NCI-H82 treated with DMSO at 0.1 percent for 48 hours (cell line): ENCODE measurements at regions not wholly inside any gene's neighbourhood (a gene's known extent, or its start where the extent isn't known, plus 50 kb on each side); places are given as distances from the start of the nearest gene placed in this dataset.

Experiments used
- DNase-seq: peaks from one replicate; lab custom pipeline; 2025; ENCODE audit not compliant: unreplicated experiment; lab: John Stamatoyannopoulos, UW

DNA sequence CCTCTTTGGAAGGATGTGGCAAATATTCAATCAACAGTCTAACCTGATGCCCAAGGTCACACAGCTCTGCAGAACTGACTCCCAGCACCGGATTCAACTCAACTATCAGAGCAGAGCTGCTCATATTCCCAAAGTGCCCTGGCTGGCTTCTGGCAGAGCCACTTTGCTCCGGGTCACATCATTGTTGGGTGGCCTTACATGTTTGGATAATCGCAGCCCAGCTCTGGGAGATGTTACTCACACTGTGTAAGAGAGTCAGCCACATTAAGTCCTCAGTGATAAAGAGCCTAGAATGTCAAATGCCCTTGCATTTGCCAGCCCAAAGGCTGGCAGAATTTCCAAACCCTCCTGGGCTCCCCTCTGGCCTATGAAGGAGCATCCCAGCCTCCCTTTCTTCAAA, 79.8 kb upstream of the PDE1C start:
- DNase-seq, result no peak

DNA sequence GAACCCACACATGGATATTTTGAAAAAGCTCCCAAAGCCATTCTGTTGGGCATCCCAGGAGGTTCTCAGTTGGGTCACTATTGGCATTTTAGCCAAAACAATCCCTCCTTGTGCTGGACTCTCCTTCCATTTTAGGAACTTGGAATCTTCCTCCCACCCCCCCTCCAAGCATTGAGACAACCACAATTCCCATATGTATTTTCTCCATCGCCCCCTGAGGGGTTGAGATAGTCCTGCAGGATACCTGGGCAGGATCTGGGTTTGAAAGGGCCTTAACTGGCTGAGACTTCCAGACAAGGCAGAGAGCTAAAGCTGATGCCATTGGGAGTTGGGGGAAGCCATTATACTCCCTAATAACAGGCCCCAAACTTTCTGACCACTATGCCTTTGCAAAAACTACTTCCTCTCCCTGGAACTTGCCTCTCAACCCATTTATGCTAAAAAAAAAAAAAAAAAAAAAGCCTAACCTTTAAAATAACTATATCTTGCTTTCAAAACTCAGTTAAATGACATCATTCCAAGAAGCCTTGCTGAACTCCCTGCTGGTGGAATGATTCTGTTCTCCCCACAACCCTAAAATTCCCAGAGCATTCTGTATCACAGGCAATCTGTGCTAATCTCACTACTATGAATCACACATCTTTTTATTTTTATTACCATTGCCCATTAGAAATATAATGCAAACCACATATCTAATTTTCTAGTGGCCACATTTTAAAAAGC, 77.5 kb upstream of the PDE1C start:
- DNase-seq, result no peak

DNA sequence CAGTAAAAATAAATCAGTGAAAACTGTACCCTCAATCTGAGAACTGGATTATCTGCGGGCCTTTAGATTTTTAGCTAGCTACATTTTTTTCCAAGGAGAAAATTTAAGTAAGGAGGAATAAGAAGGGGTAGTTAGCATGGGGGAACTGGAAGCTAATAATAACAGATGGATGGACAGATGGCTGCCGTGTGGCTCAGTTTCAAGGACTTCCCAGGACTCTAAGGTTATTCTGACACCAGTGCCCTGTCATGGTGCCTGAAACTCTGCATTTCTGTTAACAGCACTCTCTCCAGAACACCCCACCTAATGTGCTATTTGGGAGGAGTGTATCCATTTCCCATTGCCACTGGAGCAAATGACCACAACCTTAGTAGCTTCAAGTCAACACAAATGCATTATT, 75.7 kb upstream of the PDE1C start:
- DNase-seq, result peak; percentile 5

DNA sequence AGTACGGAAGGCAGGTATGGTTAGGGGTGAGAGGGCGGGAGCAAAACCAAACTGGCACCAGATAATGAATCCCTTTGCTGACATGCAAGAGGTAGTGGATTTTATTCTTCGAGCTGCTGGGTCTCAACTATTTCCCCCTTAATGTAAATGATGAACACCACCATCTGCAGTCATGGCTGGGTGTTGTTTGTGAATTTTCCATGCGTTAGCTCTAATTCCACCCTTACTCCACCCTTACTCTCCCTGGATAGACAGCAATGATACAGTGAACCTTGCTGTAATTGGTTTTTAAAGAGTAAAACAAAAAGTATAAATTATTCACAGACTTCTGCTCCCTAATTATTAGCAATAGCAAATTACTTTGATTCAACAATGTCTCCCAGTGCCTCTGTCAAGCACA, 74.5 kb upstream of the PDE1C start:
- no peak for DNase-seq

DNA sequence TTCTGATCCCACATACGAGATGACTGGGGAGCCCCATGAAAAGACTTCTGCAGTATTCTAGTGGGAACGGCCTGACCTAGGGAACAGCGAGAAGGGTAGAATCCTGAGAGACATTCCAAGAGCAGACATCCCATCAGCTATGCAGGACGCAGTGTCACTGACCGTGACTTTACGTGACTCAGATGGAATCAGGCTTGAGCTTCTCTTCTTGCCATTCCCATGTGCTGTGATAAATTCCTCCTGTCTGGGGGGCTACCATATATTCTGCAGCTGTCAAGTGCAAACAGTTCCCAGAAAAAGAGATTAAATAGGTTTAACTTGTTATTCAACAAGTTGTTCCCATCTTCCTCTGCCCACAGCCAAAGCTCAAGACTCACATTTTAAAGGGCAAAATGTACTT, 73.1 kb upstream of the PDE1C start:
- no peak for DNase-seq

DNA sequence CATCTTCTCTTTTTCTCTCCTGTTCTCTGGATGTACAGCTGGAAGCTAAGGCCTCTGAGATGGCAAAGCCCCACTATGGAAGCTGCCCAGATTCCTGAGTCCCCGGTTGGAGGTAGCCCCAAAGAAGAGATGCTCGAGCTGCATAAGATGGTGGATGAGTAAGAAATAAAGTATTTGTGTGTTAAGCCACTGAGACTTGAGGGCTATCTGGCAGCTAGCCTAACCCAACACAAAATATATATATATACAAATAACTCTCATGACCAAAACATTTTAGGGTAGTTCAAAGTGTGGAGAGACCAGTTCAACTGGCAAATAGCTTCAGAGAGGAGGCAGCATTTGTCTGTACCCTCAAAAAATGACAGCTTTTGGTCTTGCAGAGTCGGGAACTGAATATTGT, 72.4 kb upstream of the PDE1C start:
- no peak for DNase-seq

DNA sequence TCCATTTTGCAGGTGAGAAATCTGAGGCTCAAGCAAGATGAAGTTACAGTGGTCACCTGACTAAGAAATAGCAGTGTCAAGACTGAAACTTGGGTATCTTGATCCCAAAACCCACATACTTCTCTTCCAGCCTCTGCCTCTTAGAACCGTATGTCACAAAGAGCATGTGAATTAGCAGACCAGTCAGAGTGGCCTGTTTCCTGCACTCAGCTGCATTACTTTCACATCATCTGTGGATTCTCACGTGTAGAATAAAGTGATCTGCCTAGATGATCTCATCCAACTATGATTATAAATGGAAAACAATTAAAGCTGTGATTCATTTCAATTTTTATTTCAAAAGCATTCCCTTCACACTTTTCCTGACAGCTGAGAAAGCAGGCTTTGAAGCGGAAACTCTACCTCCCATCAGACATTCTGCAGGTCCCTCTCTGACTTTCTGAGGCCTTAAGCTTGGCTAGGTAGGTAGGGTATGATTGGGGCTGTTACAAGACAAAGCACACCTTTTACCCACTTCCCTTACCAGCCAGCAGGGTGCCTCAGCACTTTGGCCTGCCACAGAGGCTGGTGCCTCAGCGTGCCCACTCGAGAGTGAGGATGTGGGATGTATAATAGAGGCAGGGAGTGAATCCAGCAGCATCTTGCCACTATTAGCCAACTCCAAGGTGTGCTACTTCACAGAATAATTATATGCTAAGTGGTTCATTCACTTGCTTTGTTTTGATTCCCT, 70.2 kb upstream of the PDE1C start:
- DNase-seq, result no peak

DNA sequence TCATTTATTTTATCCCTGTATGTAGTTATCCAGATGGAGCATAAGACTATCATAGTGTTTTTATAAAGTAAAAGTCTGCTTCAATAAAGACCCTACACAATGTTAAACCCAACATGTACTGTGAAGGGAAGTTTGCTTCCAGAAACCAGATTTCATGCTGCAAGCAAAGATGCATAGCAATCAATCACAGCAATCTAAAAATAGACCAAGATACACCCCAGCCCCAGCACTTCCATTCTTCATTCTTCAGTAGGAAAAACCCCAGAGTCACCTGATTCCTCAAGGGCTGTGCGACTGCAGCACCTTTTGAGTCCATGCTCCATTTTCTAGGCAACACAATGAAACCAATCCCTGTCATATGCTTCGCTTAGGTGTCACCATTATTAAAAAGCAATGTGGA, 66.9 kb upstream of the PDE1C start:
- DNase-seq, result no peak

DNA sequence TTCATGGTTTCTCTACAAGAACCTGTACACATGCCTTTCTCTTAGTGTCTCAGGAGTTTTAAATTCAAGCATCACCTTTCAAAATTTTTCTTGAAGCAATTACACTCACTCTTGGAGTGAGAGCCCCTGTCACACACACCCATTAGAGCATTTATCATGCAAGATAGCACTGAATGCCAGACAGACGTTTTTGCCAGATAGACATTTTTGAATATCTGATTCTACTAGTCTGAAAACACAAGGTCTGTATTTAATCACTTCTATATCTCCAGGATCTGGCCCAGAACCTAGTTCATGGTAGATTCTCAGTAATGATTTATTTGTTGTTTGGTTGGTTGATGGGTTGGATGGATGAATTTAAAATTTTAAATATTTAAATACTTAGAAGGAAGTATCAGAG, 60.9 kb upstream of the PDE1C start:
- no peak for DNase-seq

DNA sequence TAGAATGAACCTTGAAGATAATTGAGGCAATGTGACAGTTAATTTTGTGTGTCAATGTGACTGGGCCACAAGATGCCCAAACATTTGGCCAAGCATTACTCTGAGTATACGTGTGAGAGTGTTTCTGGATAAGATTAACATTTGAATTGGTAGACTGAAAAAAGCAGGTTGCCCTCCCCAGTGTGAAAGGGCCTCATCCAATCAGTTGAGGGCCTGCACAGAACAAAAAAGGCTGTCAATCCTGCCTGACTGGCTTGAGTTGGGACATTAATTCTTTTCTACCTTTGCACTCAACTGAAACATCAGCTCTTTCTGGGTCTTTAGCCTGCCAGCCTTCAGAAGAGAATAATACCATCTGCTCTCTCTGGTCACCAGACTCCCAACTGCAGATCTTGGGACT, 56.6 kb upstream of the PDE1C start:
- no peak for DNase-seq
